Panc1 (cell line): ENCODE measurements at regions not wholly inside any gene's neighbourhood (a gene's known extent, or its start where the extent isn't known, plus 50 kb on each side); places are given as distances from the start of the nearest gene placed in this dataset.

Experiments used
- ATAC-seq: fragments of 200-7000 bp; cut with Tn5 transposase; 2 replicates; pipeline ENCODE4 v1.9.1; 2020; ENCODE audit warnings: mild to moderate bottlenecking, moderate library complexity
- BruUV-seq: library from RNA; stranded (reverse); fragments of 400-500 nt; replicated peaks from 2 replicates; lab custom pipeline; 2021; lab: Mats Ljungman, UMichigan
- CTCF ChIA-PET: fragments of 300-600 bp; sonication (Branson Sonifier 250); formaldehyde crosslinking; loops from one replicate; lab custom pipeline; 2022; ENCODE audit warnings: antibody characterized with exemption; lab: Charles Lee
- POLR2A ChIA-PET: fragments of 300-600 bp; sonication (Branson Sonifier 250); formaldehyde crosslinking; loops from one replicate; lab custom pipeline; 2022; ENCODE audit warnings: antibody characterized with exemption; lab: Charles Lee
- DNase-seq: peaks from one replicate; pipeline ENCODE4 v3.0.0-alpha.2; 2010; ENCODE audit warnings: low read depth, low spot score
- H3K27ac ChIP-seq: 2 replicates; pipeline ENCODE4 v1.5.1; 2011; ENCODE audit warnings: mild to moderate bottlenecking, low read length, inconsistent platforms
- H3K27me3 ChIP-seq: fragments of 200-500 bp; sonication (Bioruptor generic); 2 replicates; pipeline ENCODE4 v1.6.0; 2014; ENCODE audit warnings: low read length, inconsistent platforms; ENCODE audit not compliant: control insufficient read depth, insufficient read depth
- H3K36me3 ChIP-seq: fragments of 200-500 bp; sonication (Bioruptor generic); 2 replicates; pipeline ENCODE4 v1.5.1; 2014; ENCODE audit warnings: inconsistent platforms, mild to moderate bottlenecking, low read length, moderate library complexity; ENCODE audit not compliant: control insufficient read depth, insufficient read depth
- H3K4me1 ChIP-seq: 2 replicates; pipeline ENCODE4 v1.5.1; 2011; ENCODE audit warnings: inconsistent platforms, mild to moderate bottlenecking, low read length, moderate library complexity; ENCODE audit not compliant: control insufficient read depth, insufficient read depth
- H3K4me3 ChIP-seq, 2 experiments: 2 replicates each; pipeline ENCODE4 v1.5.1; 2011 to 2012; ENCODE audit warnings: low read depth in 2 of 2, low read length in 2 of 2, mild to moderate bottlenecking in 2 of 2, inconsistent platforms in 1 of 2, moderate library complexity in 1 of 2
- H3K9me3 ChIP-seq: fragments of 200-500 bp; sonication (Bioruptor generic); 2 replicates; pipeline ENCODE4 v1.5.1; 2014; ENCODE audit warnings: low read depth, mild to moderate bottlenecking, inconsistent platforms, low read length, moderate library complexity; ENCODE audit not compliant: control insufficient read depth, insufficient read depth
- CTCF ChIP-seq: fragments of 450-650 bp; IDR thresholded peaks from 2 replicates; pipeline ENCODE4 v1.5.1; 2017; ENCODE audit warnings: mild to moderate bottlenecking
- POLR2AphosphoS5 ChIP-seq: IDR thresholded peaks from 2 replicates; pipeline ENCODE4 v1.6.1; 2012; ENCODE audit warnings: mild to moderate bottlenecking, low read depth, low read length, moderate library complexity
- SIN3A ChIP-seq: IDR thresholded peaks from 2 replicates; pipeline ENCODE4 v1.6.1; 2012; ENCODE audit warnings: low read depth, mild to moderate bottlenecking, low read length, moderate library complexity, borderline replicate concordance; ENCODE audit not compliant: insufficient read depth
- TCF7L2 ChIP-seq: IDR thresholded peaks from 2 replicates; pipeline ENCODE4 v1.6.1; 2011; ENCODE audit warnings: mild to moderate bottlenecking, low read depth, low read length, inconsistent platforms
- in situ Hi-C: cut with HindIII; loops from 2 replicates; pipeline ENCODE4 v1.10.0; 2016; ENCODE audit warnings: low sequenced_read_pairs, low pct_unique_long_range_greater_than_20kb
- intact Hi-C: fragments of 100-400 bp; cut with micrococcal nuclease; formaldehyde crosslinking; loops from one replicate; pipeline ENCODE4 v1.10.0; 2022; ENCODE audit not compliant: unreplicated experiment
- TF ChIP-seq, protein P1 (sequence below), 2 experiments: IDR thresholded peaks; 2 replicates each; pipeline ENCODE4 v1.6.1; 2011 to 2012; ENCODE audit warnings: low read depth in 2 of 2, control low read depth in 1 of 2, low read length in 1 of 2, mild to moderate bottlenecking in 1 of 2, moderate library complexity in 1 of 2; ENCODE audit not compliant: insufficient read depth in 1 of 2

- in situ Hi-C loops (no loop called here), intact Hi-C loops (no loop called here)
- no peak for ATAC-seq
- Histone ChIP-seq H3K27ac (no peak overlapping the region), H3K4me3 (no peak overlapping the region), H3K9me3 (no peaks in the 10 kb centered on the region; the same call in 1 of the 2 replicates), H3K27me3 (no peaks in the 10 kb centered on the region), H3K4me1 (no peaks in the 10 kb centered on the region), H3K36me3 (no peaks in the 10 kb centered on the region)
- ChIA-PET CTCF (no interaction called here), POLR2A (no interaction called here)
- no peak for TF ChIP-seq CTCF
- TF ChIP-seq POLR2AphosphoS5, result no peak
- TF ChIP-seq, protein P1, sequence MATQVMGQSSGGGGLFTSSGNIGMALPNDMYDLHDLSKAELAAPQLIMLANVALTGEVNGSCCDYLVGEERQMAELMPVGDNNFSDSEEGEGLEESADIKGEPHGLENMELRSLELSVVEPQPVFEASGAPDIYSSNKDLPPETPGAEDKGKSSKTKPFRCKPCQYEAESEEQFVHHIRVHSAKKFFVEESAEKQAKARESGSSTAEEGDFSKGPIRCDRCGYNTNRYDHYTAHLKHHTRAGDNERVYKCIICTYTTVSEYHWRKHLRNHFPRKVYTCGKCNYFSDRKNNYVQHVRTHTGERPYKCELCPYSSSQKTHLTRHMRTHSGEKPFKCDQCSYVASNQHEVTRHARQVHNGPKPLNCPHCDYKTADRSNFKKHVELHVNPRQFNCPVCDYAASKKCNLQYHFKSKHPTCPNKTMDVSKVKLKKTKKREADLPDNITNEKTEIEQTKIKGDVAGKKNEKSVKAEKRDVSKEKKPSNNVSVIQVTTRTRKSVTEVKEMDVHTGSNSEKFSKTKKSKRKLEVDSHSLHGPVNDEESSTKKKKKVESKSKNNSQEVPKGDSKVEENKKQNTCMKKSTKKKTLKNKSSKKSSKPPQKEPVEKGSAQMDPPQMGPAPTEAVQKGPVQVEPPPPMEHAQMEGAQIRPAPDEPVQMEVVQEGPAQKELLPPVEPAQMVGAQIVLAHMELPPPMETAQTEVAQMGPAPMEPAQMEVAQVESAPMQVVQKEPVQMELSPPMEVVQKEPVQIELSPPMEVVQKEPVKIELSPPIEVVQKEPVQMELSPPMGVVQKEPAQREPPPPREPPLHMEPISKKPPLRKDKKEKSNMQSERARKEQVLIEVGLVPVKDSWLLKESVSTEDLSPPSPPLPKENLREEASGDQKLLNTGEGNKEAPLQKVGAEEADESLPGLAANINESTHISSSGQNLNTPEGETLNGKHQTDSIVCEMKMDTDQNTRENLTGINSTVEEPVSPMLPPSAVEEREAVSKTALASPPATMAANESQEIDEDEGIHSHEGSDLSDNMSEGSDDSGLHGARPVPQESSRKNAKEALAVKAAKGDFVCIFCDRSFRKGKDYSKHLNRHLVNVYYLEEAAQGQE (IDR thresholded peaks at IDR 0.05; ENCODE audit: insufficient read depth in 1 of 2, low read depth in 2 of 2, low read length in 1 of 2), result no peak
- no peak for TF ChIP-seq TCF7L2
- no peak for TF ChIP-seq SIN3A
- no TSS peak for BruUV-seq
- DNase-seq, result no peak
Measured at GRCh38 chr5:15082096-15082495, 210.5 kb upstream of the ANKH start.

GRCh38 chr5:15080219-15080618, 208.6 kb upstream of the ANKH start:
- no peak for DNase-seq
- no TSS peak for BruUV-seq

More at GRCh38 chr5:15080219-15080618, 208.6 kb upstream of the ANKH start:
- POLR2A ChIA-PET, result no interaction called here
- Histone ChIP-seq H3K9me3 (no peaks in the 10 kb centered on the region; the same call in 1 of the 2 replicates), H3K36me3 (no peaks in the 10 kb centered on the region), H3K27ac (no peak overlapping the region), H3K27me3 (no peaks in the 10 kb centered on the region), H3K4me3 (no peak overlapping the region), H3K4me1 (no peaks in the 10 kb centered on the region)
- in situ Hi-C loops (no loop called here), intact Hi-C loops (no loop called here)
- TF ChIP-seq, protein P1 (IDR thresholded peaks at IDR 0.05; ENCODE audit: insufficient read depth in 1 of 2, low read depth in 2 of 2, low read length in 1 of 2), result no peak
- no peak for TF ChIP-seq SIN3A
- ATAC-seq, result no peak
- CTCF ChIA-PET, result no interaction called here
